GM19397 (cell line): ENCODE measurements at regions not wholly inside any gene's neighbourhood (a gene's known extent, or its start where the extent isn't known, plus 50 kb on each side); places are given as distances from the start of the nearest gene placed in this dataset.
"Not testable (repeated sequence)": the region's sequence is repeated elsewhere in the genome, so short reads cannot be mapped to it uniquely, and the experiment has no call there.

Experiments
- ATAC-seq: cut with Tn5 transposase; IDR thresholded peaks from one replicate; pipeline ENCODE4 v1.9.1; 2021; ENCODE audit warnings: mild to moderate bottlenecking, moderate library complexity; ENCODE audit not compliant: unreplicated experiment

DNA sequence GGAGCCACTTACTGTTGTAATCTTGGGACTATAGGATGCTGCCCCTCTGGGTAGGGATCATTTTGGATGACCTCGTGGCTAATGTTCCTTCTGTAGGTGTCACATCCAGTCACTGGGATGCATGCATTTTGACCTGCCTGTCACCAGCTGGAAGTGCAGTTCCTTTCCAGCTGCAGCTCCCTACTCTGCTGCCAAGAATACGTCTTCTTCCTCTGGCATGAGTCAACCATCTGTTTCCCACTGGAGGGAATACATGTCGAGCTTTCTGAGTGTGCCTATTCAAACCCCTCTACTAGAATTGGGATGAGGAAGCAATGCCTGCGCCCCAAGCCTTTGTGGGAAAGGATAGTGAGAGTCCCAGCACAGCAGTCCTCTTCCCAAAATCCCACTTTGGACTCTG is 415.5 kb upstream of the ADAMTS5 start:
- ATAC-seq: no peak

DNA sequence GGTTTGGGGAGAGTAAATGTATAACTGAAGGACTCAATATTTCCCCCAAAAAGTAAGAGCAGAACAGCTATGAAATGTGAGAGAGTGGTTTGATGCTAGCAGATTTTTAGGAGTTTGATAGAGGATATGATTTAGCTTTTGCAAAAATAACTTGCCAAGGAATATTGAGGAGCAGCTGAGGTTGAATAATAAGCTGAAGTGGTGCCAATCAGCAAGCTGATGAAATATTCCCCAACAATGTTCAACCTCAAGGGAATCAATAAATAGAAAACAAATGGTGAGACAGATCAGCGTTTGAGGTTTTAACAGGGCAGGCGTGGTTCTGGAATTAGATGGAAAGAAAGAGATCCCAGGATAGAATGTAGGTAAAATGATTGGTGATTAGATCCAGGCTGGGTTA is 413.4 kb upstream of the ADAMTS5 start:
- ATAC-seq: no peak

DNA sequence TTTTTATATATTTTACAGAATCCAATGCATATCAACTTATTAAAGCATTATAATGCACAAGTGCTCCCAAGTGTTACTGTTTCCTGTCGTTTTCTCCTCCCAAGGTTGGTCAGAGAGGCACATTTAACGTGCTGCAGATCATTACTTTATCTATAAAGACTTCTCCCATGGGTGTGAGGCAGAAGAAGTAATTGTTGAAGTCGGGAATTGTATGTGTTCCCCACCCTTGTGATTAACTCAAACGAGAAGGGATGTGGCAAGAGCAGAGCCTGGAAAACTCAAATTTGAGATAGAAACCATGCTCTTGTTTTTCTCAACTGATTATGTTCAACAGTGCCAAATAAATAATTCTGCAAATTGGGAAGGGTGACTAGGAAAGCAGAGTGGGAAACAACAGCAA is 412.5 kb upstream of the ADAMTS5 start:
- ATAC-seq: no peak

GRCh38 chr21:27372381-27372780 is 405.5 kb upstream of the ADAMTS5 start:
- no peak for ATAC-seq

- ATAC-seq: no peak
These were observed 405.1 kb upstream of the ADAMTS5 start for GRCh38 chr21:27371975-27372331.

DNA sequence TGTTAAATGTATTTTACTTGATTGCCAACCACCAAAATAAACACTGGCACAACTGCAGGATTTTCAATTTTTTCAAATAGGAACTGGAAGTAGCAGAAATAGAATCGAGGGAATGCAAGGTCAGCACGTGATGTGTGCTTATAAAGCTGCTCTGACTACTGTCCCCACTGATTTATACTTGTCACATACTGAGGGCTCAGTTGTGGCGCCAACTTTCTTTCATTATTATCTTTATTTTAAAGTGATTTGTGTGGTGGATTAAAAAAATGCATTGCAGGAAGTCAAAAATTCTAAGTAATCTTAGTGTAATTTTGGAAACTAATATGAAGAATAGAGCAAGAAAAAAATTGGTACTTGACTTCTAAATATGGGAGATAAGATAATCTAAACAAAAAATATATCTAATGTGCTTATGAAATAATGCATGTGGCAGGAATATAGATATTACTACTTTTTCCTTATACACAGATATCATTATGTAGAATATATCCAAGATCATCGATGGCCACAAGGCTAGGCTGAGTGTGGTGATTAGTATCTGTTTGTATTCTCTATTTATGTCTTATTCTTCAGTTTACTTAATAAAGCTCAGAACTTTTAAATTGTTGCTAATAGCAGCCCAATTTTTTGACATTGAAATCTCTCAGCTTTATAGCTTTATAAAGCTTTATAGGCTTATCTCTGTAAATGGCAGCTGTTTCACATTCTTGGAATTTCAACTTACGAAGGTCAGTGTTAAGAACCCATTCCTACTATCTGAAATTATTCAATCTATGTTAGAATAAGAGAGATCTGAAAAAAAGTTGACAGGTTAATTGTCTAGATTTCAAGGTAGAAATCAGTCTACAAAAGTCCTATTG is 404.5 kb upstream of the ADAMTS5 start:
- ATAC-seq: no peak

DNA sequence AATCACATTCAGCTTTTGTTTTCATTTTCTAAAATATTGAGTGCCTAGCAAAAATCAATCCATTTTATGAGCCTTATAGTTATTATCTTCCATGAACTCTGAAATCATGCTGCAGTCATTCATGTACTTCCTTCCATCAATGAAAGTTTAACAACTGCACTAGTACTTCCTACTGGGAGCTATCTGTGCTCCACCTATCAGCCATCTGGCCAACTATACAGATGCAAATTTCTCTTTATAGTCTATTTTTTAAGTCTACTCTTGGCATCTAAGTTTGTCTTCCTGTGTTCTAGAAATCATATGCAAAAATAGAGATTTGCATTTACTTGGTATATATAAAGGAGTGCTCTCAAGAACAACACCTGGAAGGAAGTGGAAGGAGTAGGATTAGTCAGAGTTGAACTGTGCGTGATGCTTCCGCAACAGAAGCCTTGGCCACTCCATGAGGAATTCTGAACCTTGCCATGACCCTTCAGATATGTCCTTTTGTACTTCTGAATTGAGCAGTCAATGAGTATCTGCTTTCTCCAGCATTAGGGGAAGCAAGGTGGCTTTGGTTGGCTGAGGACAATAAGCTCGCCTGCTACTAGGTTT is 403.2 kb upstream of the ADAMTS5 start:
- ATAC-seq: no peak

DNA sequence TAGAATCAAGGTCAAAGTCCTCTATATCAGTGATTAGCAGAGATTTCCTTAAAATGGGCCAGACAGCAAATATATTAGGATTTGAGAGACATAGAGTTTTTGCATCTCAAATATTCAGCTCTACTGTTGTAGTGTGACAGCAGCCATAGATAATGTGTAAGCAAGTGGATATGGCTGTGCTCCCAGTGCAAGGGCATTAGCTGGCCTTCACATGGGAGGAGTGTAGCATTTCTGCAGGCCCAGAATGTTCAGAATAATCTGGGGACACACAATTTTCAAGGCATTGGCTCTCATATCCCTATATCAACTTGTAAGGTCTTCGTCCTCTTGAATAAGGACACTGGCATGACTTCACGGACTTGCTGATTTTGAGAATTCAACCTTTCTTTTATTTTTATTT is 402.3 kb upstream of the ADAMTS5 start:
- ATAC-seq: no peak

DNA sequence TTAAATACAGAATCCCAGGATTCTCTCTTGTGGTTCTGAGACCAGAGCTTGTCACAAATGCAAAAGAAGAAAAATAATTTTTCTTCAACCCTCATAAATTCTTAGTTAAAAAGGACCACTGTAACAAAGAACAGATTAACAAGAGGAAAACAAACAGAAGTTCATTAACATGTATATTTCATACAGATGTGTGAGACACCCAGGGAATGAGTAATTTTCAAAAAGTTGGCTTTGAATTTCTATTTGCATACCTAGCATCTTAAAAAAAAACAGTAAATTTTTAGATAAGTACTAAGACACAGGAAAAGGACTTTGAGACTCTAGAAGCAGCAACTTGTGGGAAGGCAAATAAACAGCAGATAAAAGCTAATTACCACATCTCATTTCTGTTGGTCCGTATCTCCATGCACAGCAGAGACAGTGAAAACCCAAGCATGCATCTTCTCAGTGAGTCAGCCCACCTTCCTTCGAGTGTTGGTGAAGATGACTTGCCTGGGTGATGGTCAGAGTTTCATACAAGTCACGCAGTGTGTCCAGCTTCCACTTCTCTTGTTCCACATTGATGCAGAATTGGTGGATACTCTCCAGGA is 399.9 kb upstream of the ADAMTS5 start:
- ATAC-seq: no peak

DNA sequence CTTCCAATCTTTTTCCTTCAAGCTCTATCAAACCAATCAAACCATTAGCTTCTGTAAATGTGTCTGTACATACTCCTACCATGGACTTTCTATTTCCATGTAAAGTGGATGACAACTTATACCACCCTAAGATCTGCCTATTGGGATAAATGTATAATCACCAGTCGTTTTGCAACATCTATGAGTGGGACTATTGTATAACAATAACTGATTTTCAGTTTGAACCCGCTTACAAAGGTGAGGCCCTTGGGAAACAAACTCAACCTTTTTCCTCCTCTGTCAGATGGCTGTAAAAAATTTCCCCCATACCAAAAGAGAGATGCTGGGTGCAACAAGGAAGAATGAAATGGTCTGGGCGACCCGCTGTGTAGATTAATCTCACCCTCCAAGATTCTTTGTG is 399.1 kb upstream of the ADAMTS5 start:
- ATAC-seq: no peak

DNA sequence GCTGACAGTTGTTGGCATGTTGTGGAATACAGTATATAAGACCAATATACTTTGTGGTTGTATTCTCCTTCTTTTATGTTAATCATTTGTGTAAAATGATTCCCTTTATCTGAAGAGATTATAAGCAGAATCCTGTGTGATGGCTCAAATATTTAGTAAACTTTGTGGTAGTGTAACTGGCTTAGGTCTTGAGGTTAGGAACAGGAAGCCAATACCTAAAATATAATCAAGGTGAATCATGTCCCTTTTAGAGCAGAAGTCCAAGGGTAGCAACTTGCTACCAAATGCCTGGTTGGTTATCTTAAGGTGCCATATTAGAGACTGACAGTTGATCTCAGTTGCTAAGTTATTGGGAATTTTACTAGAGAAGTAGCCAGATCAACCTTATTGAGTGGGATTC is 398.5 kb upstream of the ADAMTS5 start:
- no peak for ATAC-seq

GRCh38 chr21:27363719-27364477 is 397.0 kb upstream of the ADAMTS5 start:
- ATAC-seq: no peak

DNA sequence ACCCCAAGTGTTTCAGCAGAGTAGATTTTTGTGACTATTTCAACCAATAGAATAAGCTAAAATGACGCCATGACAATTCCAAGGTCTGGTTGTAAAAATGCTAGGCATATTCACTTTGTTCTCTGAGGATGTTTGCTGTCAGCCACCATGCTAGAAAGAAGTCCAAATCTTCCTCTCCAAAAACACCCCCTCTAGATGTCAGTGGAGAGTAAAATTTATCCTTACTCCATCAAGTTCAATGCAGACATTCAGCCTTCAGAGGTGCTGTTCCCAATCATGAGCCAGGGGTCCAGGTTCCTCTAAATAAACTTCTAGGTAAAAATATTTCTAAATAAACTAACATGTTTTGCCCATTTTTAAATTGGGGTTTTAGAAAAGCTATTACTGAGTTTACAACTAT is 395.4 kb upstream of the ADAMTS5 start:
- ATAC-seq: no peak

DNA sequence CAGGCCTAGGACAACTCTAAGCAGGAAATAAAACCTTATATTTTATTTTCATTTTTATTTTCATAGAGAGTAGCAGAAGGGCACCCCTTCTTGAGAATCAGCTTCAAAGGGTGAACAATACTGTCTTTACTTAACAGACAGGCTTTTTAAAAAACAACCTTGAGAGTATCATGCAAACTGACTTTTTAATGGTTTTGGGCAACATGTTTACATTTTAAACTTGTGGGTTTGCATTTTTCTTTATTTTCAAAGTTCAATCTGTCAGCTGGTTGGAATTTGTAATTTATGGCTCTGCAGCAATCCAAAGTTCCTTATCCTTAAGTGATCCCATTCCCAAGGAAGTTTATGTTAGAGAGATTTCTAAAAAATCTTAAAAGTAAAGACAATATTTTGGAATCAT is 392.3 kb upstream of the ADAMTS5 start:
- ATAC-seq: no peak

DNA sequence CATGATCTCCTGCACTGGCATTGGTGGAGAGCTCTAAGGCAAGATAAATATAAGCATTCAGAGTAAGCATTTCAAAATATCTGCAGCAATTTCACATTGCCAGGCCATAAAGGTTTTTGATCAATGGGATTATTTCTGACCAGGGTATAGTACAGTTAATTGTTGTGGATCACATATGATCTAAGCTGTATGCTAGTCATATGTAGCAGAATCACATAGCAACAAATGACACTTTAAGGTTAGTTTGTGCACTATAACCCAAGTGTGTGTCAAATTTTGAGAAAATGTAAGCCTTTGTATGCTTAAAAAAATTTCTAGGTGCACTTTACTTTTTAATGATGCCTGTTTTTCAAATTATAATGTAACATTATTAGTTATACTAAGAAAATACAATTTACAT is 386.0 kb upstream of the ADAMTS5 start:
- ATAC-seq: no peak

- ATAC-seq: no peak
These were observed 379.2 kb upstream of the ADAMTS5 start for GRCh38 chr21:27346041-27346448.

GRCh38 chr21:27339902-27340301 is 373.0 kb upstream of the ADAMTS5 start:
- no peak for ATAC-seq

DNA sequence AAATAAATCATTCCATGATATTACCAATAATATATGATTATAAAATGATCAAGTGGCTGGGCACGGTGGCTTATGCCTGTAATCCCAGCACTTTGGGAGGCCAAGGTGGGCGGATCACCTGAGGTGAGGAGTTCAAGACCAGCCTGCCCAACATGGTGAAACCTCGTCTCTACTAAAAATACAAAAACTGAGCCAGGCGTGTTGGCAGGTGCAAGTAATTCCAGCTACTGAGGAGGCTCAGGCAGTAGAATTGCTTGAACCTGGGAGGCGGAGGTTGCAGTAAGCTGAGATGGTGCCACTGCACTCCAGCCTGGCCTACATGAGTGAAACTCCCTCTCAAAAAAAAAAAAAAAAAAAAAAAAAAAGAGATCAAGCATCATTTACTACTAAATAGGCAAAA is 371.1 kb upstream of the ADAMTS5 start:
- ATAC-seq: not testable (repeated sequence)

DNA sequence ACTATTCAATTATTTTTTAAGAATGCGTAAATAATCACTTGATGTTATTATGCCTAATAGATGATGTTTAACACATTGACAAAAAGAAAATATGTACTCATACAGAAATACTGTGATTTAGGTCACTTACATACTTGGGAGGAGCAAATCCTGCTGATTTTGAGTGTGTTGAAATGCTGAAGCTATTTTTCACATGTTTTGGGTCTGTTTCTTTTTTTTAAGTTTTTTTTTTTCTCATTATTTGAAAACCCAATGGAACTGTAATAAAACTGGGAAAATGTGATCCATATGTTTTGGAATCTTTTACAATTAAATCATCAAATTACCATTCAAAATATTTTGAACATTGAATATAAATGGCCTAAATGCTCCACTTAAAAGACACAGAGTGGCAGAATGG is 366.2 kb upstream of the ADAMTS5 start:
- no peak for ATAC-seq

DNA sequence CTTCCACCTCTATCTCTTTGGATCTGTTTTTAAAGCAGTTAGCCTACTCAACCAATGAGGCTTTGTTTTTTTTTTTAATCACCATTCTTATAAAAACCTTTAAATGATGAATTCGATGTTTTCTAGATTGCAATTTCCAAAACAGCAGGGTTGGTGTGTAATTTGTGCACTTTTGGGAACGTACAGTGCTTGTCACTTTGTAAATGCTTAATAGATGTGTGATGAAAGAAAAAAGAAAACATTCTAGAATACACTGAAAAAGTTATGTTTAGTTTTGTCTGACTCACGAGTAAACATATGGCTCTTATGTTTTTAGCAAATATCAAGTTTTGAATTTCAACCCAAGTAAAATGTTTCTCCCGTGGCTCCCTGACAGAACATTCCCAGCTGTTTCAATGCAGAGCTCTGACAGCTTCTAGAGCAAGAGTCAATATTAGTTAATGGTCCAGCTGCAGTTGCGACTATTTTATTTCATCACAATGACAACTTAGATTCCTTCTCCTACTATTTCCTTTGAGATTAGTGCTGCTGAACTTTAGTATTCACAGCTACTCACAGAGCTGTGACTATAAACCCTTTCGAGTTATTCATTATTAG is 362.5 kb upstream of the ADAMTS5 start:
- no peak for ATAC-seq

DNA sequence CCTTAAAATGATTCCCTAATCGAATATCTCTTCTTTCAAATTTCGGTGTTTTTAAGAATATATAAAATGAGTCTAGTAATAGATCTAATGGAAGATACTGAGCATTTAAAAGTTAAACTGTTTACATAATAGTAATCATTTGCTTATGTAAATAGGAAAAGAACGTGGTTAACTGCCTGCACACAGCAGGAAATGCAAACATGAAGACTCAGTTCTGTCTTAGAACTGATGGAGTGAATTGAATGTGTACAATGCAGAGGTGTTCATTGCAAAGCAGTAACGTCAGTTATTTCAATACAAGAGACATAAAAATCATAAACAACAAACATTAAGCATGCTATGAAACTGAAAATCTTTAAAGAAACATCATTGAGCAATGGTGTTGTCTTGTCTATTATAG is 359.4 kb upstream of the ADAMTS5 start:
- no peak for ATAC-seq
